ENCODE measurements at regions not wholly inside any gene's neighbourhood (a gene's known extent, or its start where the extent isn't known, plus 50 kb on each side); places are given as distances from the start of the nearest gene placed in this dataset.

DNA sequence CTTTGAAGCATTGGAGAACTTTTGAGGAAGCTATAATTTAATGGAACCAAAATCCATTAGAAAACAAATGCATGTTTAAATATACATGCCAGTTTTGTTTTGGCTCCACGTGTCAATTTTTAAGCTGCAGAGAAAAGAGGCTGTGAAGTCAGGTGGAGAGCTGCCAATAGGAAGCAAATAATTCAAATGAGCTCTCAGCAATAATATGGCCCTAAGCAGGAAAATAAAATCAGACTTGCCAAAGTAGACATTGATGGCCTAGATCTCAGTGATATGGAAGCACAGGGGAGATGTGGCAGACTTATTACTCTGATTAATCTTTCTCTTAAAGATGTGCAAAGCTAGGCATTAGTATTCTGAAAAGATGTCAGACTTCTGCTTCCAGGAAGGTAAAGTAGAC is 769.8 kb upstream of the NDST4 start:
- ATAC-seq (no peak), DNase-seq (no peak)
- Histone ChIP-seq H3K4me1 (ENCODE audit: low read depth) (no peaks in the 10 kb centered on the region), H3K9me3 (no peaks in the 10 kb centered on the region), H3K36me3 (ENCODE audit: low read depth) (no peaks in the 10 kb centered on the region), H3K4me3 (no peak overlapping the region)
- TF ChIP-seq CTCF (IDR thresholded peaks at IDR 0.05) = no peak
- intact Hi-C loops (cut with DNase I, micrococcal nuclease) = no loop called here

GRCh38 chr4:115873048-115873447 is 759.6 kb upstream of the NDST4 start:
- Histone ChIP-seq H3K4me1 (ENCODE audit: low read depth) (no peaks in the 10 kb centered on the region), H3K4me3 (no peak overlapping the region), H3K36me3 (ENCODE audit: low read depth) (no peaks in the 10 kb centered on the region), H3K9me3 (no peaks in the 10 kb centered on the region)
- no peak for ATAC-seq
- no peak for TF ChIP-seq CTCF (IDR thresholded peaks at IDR 0.05)
- no peak for DNase-seq
- intact Hi-C loops (cut with DNase I, micrococcal nuclease) = no loop called here

GRCh38 chr4:115871596-115871995 is 758.2 kb upstream of the NDST4 start:
- Histone ChIP-seq H3K4me1 (ENCODE audit: low read depth) (no peaks in the 10 kb centered on the region), H3K4me3 (no peak overlapping the region), H3K9me3 (no peaks in the 10 kb centered on the region), H3K36me3 (ENCODE audit: low read depth) (no peaks in the 10 kb centered on the region)
- DNase-seq (no peak), ATAC-seq (no peak)
- intact Hi-C loops (cut with DNase I, micrococcal nuclease) = no loop called here
- TF ChIP-seq CTCF (IDR thresholded peaks at IDR 0.05) = no peak

DNA sequence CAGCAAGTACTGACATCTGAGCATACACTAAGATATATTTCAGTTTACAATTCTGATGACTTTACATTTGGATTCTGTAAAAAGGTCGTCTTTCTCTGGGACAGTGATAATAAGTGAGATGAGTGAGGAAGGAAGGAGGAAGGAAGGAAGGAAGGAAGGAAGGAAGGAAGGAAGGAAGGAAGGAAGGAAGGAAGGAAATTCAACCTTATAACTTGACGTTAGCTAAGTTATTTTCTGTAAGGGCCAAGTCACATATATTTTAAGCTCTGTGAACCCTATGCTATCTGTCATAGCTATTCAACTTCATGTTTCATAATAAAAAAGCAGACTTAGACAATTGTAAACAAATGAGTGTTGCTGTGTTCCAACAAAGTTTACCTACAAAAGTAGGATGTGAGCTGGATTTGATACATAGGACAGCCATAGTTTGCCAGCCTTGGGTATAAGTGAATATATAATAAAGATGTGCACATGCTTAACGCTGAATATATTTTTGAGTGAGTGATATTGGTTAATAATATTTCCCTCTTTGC is 753.0 kb upstream of the NDST4 start:
- Histone ChIP-seq H3K9me3 (no peaks in the 10 kb centered on the region), H3K4me3 (no peak overlapping the region), H3K36me3 (ENCODE audit: low read depth) (no peaks in the 10 kb centered on the region), H3K4me1 (ENCODE audit: low read depth) (no peaks in the 10 kb centered on the region)
- no peak for ATAC-seq
- intact Hi-C loops (cut with DNase I, micrococcal nuclease) = no loop called here
- DNase-seq = no peak
- TF ChIP-seq CTCF (IDR thresholded peaks at IDR 0.05) = no peak

DNA sequence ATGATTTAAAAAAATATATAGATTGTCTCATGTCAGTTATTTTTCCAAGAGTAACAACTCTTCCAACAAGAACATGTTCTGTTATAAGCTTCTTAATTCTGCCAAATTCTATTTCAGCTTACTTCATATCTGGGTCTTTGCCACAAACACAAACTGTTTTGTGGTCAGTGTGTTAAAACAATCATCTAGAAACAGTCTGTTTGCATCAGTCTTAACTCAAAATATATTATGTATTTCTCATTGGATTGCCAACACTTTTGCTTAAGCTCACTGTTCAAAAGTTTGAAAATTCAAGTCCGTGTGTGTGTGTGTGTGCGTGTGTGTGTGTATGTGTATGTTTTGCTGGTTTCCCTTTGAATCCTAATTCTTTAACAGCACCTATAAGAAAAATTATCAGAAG is 752.3 kb upstream of the NDST4 start:
- no peaks in the 10 kb centered on the region for H3K36me3 ChIP-seq (ENCODE audit: low read depth)
- DNase-seq (no peak), ATAC-seq (no peak)
- intact Hi-C loops (cut with DNase I, micrococcal nuclease) = no loop called here
- H3K4me1 ChIP-seq (ENCODE audit: low read depth) = no peaks in the 10 kb centered on the region
- H3K4me3 ChIP-seq = no peak overlapping the region
- no peak for TF ChIP-seq CTCF (IDR thresholded peaks at IDR 0.05)
- H3K9me3 ChIP-seq = no peaks in the 10 kb centered on the region

DNA sequence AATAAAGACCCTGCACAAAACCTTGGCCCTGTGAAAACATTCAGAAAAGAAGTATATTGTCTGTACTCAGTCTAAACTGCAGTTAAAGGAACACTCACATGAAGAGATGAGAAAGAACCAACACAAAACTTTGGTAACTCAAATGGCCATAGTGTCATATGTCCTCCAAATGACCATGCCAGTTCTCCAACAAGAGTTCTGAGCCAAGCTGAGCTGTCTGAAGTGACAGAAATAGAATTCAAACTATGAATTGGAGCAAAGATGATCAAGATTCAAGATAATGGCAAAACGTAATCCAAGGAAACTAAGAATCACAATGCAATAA is 739.3 kb upstream of the NDST4 start:
- no peak overlapping the region for H3K4me3 ChIP-seq
- no peaks in the 10 kb centered on the region for H3K9me3 ChIP-seq
- intact Hi-C loops (cut with DNase I, micrococcal nuclease) = no loop called here
- ATAC-seq (no peak), DNase-seq (no peak)
- H3K36me3 ChIP-seq (ENCODE audit: low read depth) = no peaks in the 10 kb centered on the region
- no peak for TF ChIP-seq CTCF (IDR thresholded peaks at IDR 0.05)
- H3K4me1 ChIP-seq (ENCODE audit: low read depth) = no peaks in the 10 kb centered on the region

Data from mucosa of descending colon (tissue), 3 donors.